Esophagus muscularis mucosa (tissue), 4 donors: ENCODE measurements at regions not wholly inside any gene's neighbourhood (a gene's known extent, or its start where the extent isn't known, plus 50 kb on each side); places are given as distances from the start of the nearest gene placed in this dataset.

Experiments
- CTCF ChIP-seq, 3 experiments: fragments of 200-600 bp in 2 of 3; fragments of 450-650 bp in 1 of 3; sonication (generic) in 2 of 3; IDR thresholded peaks; one replicate each; pipeline ENCODE4 v1.5.1; 2017 to 2019; ENCODE audit warnings: antibody characterized with exemption in 3 of 3, mild to moderate bottlenecking in 2 of 3, moderate library complexity in 1 of 3
- EP300 ChIP-seq: sonication (generic); formaldehyde crosslinking; IDR thresholded peaks from one replicate; pipeline ENCODE4 v1.6.1; 2017; ENCODE audit warnings: antibody characterized with exemption
- POLR2A ChIP-seq: fragments of 450-650 bp; IDR thresholded peaks from one replicate; pipeline ENCODE4 v1.6.1; 2017; ENCODE audit warnings: antibody characterized with exemption, moderate library complexity, mild to moderate bottlenecking, low read depth
- POLR2AphosphoS5 ChIP-seq, 2 donors: sonication (generic); formaldehyde crosslinking; IDR thresholded peaks; one replicate each; pipeline ENCODE4 v1.6.1; 2017; ENCODE audit warnings: antibody characterized with exemption in 2 of 2

- no peak for TF ChIP-seq CTCF (IDR thresholded peaks at IDR 0.05)
- TF ChIP-seq POLR2A = no peak
- no peak for TF ChIP-seq POLR2AphosphoS5 (IDR thresholded peaks at IDR 0.05)
- no peak for TF ChIP-seq EP300
Measured at GRCh38 chr16:64749346-64749745, 372.5 kb downstream of the CDH11 start.
